ENCODE measurements at regions not wholly inside any gene's neighbourhood (a gene's known extent, or its start where the extent isn't known, plus 50 kb on each side); places are given as distances from the start of the nearest gene placed in this dataset.
"Not testable (repeated sequence)": the region's sequence is repeated elsewhere in the genome, so short reads cannot be mapped to it uniquely, and the experiment has no call there.

DNA sequence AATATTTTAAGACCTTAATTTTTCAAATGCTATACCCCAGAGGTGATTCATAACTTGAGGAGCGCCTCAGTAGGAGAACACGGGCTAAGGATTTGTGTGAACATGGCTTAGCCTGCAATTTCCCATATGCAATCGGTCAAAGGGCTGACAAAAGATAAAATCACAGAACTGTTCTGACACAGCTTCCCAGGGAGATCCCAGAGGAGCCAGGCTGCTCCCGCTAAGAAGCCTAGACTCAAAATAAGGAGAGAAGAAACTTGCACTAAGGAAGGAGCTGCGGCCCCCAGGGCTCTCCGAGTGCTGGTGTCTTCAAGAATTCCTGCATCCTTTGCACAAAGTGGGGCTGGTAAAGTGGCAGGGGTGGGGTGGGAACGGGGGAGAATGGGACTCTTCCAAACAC is 106.3 kb upstream of the DLG1 start:
- DNase-seq, result no peak

DNA sequence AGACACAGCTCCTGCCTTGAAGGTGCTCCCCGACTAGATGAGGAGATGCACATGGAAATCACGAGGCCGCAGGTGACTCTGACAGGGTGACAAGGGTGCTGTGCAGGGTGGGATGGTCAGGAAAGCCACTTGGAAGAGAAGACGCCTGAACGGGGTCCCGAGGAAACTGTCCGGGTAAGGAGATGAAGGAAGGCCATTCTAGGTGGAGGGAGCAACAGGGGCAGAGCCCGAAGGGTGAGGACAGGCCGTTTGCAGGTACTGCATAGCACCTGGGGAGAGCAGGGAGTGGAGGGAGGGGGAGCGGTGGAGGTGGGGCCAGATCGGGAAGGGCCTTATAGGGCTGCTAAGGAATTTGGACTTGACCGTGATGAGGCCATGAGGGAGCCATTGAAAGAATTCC is 105.6 kb upstream of the DLG1 start:
- DNase-seq, result no peak

DNA sequence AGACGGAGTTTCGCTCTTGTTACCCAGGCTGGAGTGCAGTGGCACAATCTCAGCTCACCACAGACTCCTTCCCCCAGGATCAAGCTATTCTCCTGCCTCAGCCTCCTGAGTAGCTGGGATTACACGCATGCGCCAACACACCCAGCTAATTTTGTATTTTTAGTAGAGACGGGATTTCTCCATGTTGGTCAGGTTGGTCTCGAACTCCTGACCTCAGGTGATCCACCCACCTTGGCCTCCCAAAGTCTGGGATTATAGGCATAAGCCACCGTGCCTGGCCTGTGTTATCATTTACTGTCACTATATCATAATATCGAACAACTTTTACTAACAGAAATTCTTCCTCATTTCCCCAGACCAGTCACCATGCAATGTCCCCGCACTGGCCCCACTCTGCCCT is 104.0 kb upstream of the DLG1 start:
- DNase-seq, result not testable (repeated sequence)

DNA sequence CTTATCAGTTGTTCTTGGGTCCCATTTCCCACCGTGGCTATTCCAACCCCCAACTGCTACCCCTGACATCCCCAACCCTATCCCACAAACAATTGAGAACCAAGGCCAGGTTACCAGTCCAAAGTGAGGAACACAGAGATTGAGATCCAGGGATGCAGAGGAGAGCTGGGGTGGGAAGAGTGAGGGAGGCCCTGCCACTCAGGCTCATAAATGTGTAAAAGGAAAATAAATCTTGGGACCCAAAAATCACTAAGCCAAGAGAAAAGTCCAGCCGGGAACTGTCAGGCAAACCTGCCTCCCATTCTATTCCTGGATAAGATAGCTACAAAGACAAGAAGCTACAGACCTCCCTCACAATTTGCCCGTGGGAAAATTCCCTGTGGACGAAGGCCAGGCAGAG is 101.1 kb upstream of the DLG1 start:
- no peak for DNase-seq

DNA sequence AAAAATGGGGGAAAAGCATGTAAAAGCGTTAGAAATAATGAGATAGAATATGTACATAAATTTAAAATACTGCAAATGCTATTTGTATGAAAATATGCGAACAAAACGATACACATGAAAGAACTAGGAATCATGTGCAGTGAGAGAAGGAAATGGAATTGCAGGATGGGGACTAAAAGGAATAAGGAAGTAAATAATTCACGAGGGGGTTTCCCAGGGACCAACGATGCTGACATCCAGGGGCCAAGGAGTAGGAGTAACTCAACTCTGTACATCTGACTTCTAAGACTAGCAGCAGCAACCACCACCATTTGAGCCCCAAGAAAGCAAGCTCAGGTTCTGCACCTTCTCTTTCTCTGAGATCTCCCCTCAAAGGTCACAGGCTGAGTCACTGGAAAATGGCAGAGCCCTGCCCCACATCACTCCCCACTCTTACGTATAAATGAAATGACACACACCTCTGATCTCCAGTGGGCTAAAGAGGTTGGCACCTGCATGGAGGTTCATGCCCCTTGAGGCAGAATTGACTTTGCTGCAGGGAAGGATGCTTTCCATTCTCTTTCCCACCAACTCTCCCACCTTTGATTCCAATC is 100.0 kb upstream of the DLG1 start:
- DNase-seq, result peak in 1 of 2 experiments; percentile 48

DNA sequence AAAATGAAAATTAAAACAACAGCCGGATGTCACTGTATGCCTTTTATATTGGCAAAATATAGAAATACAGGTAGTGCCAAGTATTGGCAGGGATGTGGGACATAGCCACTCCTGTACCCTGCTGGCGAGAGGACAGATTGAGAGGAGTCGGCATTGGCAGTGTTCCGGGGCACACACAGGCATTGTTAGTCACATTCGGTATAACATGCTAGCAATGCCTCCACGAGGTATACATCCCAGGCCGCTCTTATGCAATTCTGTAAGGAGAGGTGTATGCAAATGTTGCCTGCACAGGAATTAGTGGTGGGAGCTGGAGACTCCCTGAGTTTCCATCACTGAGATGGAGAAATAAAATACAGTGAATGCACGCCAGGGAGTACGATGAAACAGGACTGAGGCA is 99.4 kb upstream of the DLG1 start:
- DNase-seq, result no peak

DNA sequence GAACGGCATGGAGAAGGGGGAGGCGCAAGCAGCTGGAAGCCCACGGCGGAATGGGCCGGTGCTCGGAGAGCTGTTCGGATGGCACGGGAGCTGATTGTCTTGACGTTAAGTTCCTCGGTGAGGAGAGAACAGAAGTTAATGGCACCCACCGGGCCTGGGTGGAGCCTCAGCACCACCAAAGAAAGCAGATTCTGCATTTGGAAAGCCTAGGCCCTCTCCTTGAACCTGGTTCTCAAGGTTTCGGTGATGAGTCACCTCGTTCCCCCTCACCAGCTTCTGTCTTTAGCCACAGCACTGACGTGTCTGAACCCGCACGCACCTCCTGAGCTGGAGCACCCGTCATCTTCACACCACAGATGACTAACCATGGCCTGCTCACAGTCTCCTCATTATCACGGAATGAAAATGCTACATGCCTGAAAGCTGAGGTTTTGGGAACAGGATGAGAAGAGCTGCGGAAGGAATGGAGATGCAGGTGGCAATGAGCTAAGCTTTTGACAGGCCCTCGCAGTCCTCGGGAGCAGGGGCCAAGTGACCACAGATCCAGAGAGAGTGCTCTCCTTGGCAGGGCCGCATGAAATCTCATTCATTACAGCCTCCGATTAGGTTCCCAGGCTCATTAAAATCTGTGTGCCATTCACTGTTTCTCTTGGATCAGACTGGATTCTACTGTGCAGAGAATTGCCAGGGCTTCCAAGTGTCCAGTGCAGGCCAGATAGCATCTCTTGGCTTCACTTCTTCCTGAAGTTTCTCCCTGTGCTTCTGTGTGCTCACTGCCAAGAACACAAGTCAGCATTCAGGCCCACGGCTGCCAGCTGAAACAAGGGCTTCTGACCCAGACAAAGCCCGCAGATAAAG is 96.3 kb upstream of the DLG1 start:
- peak; percentile 57 to 66 for DNase-seq

DNA sequence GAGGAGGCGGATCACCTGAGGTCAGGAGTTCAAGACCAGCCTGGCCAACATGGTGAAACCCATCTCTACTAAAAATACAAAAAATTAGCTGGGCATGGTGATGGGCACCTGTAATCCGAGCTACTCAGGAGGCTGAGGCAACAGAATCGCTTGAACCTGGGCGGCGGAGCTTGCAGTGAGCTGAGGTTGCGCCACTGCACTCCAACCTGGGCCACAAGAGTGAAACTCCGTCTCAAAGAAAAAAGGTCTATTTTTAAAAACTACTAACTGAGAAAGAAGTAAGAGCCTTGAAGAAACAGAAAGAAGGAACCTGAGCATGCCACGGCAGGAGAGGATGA is 95.7 kb upstream of the DLG1 start:
- not testable (repeated sequence) for DNase-seq

DNA sequence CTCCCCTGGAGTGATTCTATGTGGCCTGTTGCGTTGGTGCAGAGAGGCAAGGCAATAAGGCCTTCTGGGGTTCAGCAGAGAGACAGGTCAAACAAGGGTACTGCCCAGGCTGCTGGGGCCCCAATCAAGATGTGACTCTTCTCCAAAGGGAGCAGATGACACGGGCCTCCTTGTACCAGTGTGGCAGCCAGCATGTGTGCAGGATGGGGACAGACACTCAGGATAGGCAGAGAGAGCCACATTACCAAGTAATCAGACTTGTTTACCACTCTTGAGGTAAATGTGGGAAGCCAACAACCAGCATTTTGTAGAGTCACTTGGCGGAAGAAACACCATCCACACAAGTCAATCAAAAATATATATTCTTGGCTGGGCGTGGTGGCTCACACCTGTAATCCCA is 95.3 kb upstream of the DLG1 start:
- no peak for DNase-seq

DNA sequence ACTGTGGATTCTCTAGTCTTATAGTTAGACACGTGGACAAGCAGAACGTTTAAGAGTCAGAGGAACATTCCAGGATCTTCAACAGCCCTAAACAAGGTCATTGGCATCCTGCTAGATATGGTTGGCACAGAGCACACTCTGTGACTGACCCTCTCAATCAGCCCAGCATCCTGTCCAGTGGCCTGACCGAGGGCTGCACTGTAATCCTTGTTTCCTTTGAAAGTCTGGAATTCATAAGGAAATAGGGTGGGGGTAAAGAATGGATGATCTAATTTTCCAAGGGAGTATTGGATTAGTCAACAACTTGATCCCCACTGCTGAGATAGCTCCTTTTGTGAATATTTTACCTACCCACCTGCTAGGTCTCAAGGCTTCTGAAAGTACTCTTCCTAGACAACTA is 94.5 kb upstream of the DLG1 start:
- DNase-seq, result no peak

DNA sequence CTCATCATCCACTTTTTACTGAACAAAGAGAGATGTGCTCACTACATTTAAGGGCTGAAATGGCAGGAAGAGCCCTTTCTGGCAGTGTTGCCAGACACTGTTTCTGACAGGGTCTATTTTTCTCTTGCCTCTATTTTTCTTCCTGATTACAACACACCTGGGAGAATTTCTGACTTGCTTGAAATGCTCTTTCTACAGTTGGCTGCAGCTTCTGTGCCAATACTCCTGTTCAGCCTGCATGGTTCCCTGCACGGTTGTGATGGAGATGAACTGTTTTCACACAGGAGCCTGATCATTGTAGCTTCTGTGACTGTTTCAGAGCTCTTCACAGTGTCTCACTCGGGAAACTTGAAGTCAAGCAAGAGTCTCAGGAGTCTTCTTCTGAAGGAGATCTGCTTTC is 83.0 kb upstream of the DLG1 start:
- no peak for DNase-seq

DNA sequence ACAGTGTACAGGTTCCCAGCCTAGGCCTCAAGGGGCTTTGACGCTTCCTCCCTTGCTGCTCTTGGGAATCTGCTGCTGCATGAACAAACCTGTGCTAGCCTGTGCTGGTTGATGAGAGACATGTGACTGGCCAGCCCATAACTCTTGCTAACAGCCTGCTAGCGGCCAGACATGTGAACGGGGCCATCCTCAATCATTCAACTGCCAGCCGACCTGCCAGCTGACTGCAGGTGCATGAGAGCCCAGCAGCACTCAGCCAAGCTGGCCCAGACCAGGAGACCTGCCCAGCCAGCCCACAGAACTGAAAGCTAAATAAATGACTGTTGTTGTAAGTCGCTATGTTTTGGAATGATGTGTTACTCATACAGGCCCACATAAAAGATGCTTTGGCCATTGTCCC is 82.4 kb upstream of the DLG1 start:
- DNase-seq, result no peak

DNA sequence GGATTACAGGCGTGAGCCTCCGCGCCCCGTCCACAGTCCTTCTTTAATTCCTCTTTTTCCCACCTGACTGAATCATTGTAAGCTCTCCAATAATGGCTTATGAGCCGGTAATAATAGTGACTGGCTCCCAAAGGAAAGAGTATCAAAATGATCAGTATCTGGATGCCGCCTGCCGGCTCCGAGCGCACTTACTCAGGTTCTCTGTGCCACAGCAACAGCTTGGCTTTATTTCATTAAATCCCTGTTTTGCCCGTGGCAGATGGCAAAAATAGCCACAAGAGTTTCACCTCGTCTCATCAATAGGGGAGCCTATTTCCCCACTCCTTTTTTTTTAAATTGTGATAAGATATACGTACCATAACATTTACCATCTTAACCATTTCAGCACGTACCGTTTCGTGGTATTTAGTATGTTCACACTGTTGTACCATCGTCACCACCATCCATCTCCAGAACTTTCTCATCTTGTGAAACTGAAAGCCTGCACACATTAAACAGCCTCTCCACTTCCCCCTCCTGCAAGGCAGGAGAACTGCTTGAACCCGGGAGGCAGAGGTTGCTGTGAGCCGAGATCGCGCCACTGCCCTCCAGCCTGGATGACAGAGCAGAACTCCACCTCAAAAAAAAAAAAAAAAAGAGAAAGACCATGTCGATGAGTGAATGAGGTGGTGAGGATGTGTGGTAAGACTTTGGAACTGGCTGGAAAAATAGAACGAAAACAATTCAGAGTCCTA is 80.7 kb upstream of the DLG1 start:
- DNase-seq, result no peak

DNA sequence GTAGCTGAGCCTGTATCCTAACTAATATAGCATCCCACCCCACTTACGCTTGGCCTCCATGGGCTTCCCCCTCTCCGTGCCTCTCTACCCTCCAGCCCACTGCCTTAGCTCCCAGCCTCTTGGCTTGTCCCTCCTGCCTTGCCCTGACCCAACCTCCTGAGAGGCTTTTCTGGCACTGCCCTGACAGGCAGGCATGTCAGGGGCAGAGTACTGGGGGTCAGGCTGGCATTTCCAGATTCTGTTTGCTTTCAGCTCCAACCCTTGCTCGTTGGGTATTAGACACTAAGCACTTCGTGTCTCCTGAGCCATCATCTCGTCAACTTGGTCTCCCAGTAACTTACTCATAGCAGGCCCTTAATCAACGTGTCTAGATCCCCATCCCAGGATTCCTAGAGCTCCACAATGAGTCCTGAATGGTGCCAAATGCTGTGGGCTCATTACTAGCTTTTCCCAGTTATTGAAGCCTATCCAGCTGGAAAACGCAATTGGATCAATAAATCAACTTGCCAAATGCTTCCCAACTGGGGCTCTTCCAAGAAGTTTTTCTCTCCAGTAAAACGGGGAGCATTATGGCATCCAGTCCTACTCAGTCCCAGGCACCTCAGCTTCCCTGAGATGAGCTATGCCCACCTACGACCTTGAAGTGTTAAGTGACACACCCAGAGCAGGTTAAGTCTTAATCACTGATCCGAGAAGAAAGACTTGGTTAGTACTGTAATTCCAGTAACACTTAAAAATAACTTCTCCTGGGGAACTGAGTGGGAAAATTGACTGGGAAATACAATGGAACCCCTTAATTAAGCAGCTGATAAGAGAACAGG is 78.5 kb upstream of the DLG1 start:
- DNase-seq, result no peak

DNA sequence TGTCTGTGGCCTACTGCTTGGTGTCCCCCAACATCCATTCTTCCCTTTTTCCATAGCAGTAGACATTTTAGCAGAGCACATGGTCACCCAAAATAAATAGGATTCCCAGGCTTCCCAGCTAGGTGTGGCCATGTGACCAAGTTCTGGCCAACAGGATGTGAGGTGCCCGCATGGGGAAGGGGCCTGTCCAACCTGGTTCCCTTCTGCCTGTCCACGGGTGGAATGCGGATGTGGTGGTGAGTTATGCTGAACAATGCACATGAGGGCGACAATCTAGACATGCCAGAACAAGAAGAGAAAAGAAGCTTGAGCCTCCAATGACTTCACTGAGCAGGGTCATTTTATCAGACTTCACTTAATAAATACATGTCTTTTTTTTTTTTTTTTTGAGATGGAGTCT is 77.6 kb upstream of the DLG1 start:
- DNase-seq, result no peak

DNA sequence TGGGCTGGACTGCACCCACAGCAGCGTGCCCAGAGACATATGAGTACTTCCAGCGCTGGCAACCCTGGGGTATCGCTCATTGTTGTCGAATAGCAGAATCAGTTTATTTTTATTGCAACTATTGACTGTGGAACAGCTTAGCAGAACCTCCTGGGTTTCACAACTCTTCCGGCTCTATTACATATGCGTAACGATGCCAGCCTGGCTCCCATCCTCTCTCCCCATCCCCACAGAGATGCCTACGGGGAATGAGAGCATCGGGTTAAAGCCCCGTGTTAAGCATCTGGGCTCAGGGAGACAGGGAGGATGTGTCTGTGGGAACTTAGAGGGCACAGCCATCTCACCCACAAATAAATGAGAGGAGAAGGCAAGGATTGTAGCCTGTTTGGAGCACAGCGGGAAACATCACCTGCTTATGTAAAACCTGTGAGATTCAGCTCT is 76.6 kb upstream of the DLG1 start:
- no peak for DNase-seq

DNA sequence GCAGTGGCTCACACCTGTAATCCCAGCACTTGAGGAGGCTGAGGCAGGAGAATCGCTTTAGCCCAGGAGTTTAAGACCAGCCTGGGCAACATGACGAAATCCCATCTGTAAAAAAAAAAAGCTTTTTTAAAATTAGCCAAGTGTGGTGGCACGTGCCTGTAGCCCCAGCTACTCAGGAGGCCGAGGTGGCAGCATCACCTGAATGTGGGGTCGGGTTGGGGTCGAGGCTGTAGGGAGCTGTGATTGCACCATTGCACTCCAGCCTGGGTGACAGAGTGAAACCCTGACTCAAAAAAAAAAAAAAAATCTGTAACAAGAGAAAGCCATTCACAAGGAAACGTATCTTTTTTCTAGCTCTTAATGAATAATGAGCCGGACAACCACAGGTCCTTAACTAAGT is 74.7 kb upstream of the DLG1 start:
- DNase-seq, result no peak

DNA sequence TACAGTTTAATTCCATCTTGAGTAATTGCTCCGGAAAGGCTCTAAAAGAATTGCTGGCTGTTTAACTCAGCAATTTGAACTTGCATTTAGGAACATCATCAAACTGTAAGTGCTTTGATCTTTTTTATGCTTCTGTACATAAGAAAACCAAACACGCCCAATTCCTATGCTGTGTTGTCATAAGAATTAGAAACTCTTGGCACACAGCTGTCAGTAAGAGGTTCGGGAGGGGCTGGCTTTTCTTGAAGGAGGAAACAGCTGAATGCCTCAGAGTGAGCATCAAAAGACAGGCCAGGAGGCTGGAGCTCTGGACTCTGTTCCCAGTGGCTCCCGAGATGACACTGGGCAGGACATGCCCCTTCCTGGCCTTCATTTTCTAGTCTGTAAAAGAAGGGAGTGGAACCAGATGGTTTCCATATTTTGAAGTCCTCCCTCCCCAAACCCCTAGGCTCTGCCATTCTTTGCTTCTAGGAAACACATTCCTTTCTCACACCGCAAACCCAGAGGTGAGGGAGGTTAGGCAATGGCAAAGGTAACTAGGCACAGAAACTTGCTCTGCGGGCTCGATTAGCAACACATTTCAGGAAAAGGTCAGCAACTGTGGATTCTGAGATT is 73.7 kb upstream of the DLG1 start:
- DNase-seq, result no peak

DNA sequence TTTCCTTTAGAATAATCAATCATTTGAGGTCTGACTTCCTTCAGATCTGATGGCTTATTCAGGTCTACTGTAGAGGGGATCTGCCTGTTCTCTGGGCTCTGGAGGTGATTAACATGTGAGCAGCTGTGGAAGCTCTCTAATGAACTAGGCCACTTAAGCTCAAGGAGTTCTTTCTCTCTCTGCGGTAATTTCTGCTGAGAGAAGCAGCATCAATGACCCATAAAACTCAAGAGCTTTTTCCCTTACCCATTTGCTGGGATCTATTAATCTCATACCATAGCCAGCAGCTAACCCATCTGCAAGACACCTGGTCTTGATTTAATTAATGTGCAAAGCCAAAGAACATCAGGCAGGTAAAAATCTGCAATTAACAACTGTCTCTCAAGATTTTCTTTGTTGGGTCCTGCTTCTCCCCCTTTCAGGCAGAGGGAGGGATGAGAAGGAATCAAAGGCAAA is 73.2 kb upstream of the DLG1 start:
- no peak for DNase-seq

DNA sequence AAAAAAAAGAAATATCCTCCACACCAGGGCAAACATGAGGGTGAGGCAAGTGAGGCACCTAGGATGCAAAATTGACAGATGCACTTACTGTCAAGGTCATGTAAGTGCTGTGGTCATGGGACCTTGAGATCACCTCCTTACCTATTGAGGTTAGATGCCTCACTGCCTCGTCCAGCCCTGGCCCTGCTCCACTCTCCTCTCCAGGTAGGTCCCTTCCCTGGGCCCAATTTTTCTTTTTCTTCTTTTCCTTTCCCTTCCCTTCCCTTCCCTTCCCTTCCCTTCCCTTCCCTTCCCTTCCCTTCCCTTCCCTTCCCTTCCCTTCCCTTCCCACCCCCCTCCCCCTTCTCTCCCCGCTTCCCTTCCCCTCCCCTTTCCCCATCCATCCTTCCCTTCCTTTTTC is 71.1 kb upstream of the DLG1 start:
- no peak for DNase-seq

DNA sequence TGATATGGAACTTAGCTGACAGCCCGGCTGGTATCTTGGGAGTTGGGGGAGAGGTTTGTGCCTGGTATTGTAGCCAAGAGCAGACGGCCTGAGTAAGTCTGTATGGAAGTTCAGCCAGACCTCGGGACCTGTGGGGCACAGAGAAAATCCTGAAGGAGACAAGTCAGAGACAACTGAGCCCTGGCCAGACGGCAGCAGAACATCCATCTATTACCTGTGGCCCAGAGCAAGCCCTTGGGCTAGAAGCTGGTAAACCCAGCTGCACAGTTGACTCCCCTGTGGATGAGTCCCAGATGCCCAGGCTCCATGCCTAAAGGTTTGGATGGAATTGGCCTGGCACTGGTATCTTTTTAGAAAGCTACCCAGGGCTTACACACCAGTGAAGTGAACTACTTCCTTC is 70.4 kb upstream of the DLG1 start:
- DNase-seq, result no peak

DNA sequence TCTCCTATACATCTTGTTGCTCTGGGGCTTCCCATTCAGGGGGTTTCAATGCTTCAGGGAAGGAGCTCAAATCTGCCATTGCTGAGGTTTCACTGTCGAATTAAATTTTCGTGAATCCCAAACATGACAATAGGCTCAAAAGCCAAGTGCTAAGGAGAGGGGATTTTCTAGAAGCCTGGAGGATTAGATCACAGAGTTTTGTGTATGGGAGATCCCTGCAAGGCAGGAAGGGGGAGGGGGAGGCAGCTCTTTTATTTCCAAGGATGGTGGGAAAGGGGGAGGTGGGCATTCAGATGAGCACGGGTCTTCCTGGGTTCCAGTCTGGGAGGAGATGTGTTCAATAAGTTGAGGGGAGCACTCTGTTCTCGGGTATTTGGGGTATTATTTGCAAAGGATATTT is 69.9 kb upstream of the DLG1 start:
- DNase-seq, result no peak

All from activated T-cell treated with anti-CD3 and anti-CD28 coated beads, Interleukin-2, amount 50 U/mL, for 48 hours (primary cell).